GM21619 (cell line): ENCODE measurements at regions not wholly inside any gene's neighbourhood (a gene's known extent, or its start where the extent isn't known, plus 50 kb on each side); places are given as distances from the start of the nearest gene placed in this dataset.

Experiments
- ATAC-seq: cut with Tn5 transposase; IDR thresholded peaks from one replicate; pipeline ENCODE4 v1.9.1; 2021; ENCODE audit not compliant: unreplicated experiment

DNA sequence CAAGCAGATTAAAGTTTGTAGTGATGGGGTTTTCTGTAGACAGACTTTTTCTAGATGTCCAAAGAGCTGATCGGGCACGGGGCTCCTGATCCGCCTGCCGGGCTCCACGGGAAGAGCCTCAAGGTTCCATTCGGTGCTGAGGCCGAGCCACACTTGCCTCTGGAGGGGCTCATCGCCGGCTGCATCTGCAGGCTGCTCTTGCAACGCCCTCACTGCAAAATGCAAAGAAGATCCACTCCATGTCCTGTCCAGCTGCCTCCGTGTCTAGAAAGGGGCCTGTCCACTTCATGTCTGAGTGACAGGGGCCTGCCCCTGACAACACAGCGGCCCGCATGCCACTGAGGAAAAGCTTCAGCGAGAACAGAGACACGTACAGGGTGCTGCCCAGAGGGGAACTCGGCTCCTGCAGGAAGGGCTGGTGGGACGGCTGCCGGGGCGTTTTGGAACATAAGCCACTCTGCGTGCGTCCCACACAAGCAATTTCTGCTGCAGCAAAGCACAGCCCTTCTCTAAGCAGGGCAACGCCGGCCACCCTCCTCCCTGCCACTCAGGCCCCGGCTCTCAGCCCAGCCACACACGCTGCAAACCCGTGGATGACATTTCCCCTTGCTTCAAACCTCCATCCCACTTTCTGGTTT lies 53.6 kb upstream of the CTDP1 start:
- no peak for ATAC-seq

DNA sequence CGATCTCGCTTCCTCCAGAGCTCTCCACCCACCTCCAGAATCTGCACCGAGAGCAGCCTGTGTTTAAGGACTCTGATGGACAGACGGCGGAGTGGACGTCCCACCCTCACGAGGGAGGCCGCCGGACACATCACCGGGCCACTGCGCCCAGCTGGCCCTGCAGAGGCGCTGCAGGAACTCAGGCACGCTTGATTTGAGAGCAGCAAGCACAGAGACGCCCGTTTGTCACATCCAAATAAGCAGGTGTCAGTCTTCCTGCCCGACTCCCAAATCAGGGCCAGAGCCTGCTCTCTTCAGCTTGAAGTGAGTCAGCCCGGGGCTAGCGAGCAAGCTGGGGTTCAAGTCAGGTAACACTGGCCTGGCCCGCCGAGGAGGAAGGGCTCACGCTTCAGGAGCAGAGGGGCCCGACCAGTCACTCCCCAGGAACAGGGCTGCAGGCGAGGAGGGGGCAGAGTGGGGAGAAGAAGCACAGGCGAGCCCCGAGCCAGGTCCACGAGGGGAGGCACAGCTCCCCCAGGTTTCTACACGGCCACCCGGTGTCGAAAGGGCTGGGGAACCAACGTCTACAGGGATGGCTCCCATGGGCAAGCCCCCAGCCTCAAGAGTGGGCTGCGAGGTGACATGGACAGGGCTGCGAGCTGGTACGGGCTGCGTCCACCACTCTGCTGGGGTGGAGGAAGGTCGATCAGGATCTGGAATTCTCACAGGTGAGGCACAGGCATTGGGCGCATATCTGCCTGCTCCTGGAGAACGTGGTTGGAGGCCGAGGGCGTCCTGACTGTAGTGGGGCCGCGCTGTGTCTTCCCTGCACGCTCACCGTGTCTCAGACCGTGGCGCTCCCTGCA lies 52.5 kb upstream of the CTDP1 start:
- no peak for ATAC-seq

DNA sequence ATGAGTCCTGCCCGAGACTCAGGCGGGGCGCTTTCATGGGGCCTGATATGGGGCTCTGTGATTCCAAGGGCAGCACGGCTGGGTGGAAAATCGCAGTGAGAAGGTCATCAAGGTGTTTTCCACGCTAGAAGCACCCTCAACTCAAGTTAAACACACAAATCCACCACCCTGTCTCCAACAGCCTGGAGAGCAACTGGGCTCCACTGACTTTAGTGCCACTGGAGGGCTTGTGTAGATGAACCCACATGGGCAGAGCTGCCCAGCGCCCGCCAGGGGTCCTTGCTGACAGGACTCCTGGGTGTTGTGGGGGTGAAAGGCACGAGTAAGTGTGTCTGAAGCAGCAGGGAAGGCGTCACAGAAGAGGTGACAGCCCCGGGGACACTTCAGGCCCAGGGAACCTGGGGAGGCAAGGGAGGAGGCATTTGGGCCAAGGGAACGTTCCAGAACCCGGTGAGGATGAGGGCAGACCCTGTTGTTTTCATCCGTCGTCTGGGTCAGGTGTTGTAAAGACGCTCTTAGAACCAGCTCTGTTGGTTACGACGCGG lies 51.8 kb upstream of the CTDP1 start:
- ATAC-seq: no peak

DNA sequence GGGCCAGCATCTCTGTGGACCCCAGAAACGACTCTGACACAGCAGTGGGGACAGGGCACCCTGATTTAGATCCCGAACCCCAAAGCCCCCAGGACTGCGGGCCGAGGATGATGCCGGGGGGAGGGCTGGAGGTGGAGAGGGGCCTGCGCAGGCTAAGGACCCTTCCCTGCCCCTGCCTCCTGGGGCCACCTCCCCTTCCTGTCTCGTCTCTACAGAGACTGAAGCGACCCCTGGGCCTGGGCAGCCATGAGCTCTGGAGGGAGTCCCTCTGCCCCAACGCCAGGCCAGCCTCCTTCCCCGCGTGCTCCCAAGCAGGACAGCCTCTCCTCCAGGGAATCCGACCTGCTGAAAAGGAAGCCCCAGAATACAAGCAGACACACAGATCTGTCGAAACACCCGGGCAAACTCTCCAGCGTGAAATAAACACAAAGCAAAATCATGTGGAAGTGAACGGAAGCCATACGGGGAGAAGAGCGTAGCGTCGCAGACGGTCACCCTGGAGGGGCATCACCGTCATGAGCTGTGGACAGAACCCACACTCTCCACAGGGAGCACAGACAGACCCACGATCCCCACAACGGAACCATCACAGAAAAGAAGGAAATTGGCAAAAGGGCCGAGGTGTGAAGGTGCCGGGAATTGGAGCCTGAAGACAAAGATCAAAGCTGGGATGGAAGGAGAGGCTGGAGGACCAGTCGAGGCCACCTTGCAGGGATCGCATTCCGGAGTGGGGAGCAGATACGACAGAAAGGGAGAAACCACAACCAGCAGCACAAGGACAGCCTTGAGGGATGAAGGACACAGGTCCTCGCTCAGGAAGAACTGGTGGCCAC lies 51.0 kb upstream of the CTDP1 start:
- ATAC-seq: no peak

DNA sequence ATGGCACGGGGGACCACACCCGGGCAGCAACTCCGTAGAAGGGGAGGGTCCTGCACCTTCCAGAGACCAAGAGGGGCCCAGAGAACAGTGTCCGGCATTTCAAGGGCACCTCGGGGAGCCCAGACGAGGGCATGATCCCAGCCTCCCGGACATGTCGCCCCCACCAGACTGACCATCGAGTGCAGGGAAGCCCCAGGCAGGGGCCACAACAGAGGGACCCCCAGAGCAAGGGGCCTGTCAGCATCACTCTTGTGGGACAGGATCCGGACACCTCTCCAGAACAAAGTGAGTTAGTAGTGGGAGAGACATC lies 50.4 kb upstream of the CTDP1 start:
- no peak for ATAC-seq

DNA sequence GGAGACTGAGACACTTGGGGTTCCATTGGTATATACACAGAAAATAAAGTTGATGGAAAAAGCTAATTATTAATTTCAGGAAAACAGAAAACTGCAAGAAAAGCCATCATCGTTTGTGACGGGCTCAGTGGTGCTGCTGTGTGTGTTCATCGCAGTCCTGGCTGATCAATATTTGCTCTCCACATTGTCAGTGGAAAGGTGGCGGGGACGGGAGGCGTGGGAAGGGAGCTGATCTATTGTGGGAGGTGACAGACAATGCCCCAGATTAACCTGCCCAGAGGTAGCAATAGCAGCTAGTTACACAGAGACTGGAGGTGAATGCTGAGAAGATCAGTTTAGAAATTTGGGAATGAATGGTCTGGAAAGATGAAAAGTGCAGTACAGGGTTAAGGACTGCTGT lies 50.0 kb upstream of the CTDP1 start:
- ATAC-seq: no peak
